ENCODE measurements at regions not wholly inside any gene's neighbourhood (a gene's known extent, or its start where the extent isn't known, plus 50 kb on each side); places are given as distances from the start of the nearest gene placed in this dataset.

- peak; percentile 97 for DNase-seq (ENCODE audit: low read depth)
- H3K4me3 ChIP-seq (replicated peaks; ENCODE audit: low read depth, low read length), result no peak overlapping the region
- TF ChIP-seq, protein P1, sequence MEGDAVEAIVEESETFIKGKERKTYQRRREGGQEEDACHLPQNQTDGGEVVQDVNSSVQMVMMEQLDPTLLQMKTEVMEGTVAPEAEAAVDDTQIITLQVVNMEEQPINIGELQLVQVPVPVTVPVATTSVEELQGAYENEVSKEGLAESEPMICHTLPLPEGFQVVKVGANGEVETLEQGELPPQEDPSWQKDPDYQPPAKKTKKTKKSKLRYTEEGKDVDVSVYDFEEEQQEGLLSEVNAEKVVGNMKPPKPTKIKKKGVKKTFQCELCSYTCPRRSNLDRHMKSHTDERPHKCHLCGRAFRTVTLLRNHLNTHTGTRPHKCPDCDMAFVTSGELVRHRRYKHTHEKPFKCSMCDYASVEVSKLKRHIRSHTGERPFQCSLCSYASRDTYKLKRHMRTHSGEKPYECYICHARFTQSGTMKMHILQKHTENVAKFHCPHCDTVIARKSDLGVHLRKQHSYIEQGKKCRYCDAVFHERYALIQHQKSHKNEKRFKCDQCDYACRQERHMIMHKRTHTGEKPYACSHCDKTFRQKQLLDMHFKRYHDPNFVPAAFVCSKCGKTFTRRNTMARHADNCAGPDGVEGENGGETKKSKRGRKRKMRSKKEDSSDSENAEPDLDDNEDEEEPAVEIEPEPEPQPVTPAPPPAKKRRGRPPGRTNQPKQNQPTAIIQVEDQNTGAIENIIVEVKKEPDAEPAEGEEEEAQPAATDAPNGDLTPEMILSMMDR (IDR thresholded peaks at IDR 0.05; ENCODE audit: low read length, missing control alignments), result no peak
Measured at GRCh38 chr9:2559192-2560152, 62.1 kb upstream of the VLDLR start.

GRCh38 chr9:2560180-2560579 is 61.4 kb upstream of the VLDLR start:
- no peak for DNase-seq (ENCODE audit: low read depth)
- TF ChIP-seq, protein P1 (IDR thresholded peaks at IDR 0.05; ENCODE audit: low read length, missing control alignments), result no peak
- H3K4me3 ChIP-seq (replicated peaks; ENCODE audit: low read depth, low read length), result no peak overlapping the region

GRCh38 chr9:2565676-2566340 is 55.8 kb upstream of the VLDLR start:
- no peak for DNase-seq (ENCODE audit: low read depth)
- TF ChIP-seq, protein P1 (IDR thresholded peaks at IDR 0.05; ENCODE audit: low read length, missing control alignments), result no peak
- H3K4me3 ChIP-seq (replicated peaks; ENCODE audit: low read depth, low read length), result no peak overlapping the region

GRCh38 chr9:2567922-2568321 is 53.7 kb upstream of the VLDLR start:
- no peak overlapping the region for H3K4me3 ChIP-seq (replicated peaks; ENCODE audit: low read depth, low read length)
- DNase-seq (ENCODE audit: low read depth), result no peak
- TF ChIP-seq, protein P1 (IDR thresholded peaks at IDR 0.05; ENCODE audit: low read length, missing control alignments), result no peak

- no peak for DNase-seq (ENCODE audit: low read depth)
- no peak overlapping the region for H3K4me3 ChIP-seq (replicated peaks; ENCODE audit: low read depth, low read length)
- TF ChIP-seq, protein P1 (IDR thresholded peaks at IDR 0.05; ENCODE audit: low read length, missing control alignments), result no peak
Measured at GRCh38 chr9:2568689-2569088, 52.9 kb upstream of the VLDLR start.

DNA sequence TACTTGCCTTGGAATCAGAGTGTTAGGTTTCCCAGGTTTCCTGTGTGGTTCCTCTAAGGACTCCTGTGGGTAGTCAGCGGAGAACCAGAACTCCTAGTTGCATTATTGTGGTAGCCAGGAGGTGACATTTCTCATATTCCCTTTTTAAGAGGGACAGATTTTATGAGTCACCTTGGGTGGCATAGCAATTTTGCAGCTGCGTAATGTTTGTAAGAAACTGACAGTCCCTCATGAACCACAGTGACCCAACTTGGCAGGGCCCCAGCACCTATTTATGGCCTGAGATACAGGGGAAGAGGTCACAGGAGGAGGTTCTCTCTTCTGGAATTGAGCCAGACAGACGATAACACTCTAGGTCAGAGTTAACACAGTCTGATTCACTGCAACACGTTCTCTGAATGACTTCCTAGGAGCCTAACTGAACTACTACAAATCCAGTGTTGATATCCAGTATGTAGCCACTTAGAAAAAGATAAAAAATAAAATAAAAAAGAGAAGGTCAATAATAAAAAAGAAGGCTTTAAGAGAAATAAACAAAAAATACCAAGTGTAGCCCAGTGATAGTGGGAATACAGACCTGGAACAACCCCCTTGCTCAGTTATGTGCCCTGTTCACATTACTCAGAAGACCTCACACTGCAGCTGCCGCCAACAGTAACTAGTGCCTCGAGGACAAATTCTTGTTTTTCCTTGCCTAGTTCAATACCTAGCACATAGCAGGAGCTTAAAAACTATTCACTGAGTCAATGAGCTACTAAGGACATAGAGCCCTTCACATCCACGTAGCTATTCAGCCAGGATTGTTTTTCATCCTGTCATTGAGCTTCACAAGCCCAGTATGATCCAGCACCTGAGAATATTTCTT is 50.7 kb upstream of the VLDLR start:
- DNase-seq (ENCODE audit: low read depth), result peak; percentile 85
- TF ChIP-seq, protein P1 (IDR thresholded peaks at IDR 0.05; ENCODE audit: low read length, missing control alignments), result no peak
- no peak overlapping the region for H3K4me3 ChIP-seq (replicated peaks; ENCODE audit: low read depth, low read length)
